ENCODE measurements at regions not wholly inside any gene's neighbourhood (a gene's known extent, or its start where the extent isn't known, plus 50 kb on each side); places are given as distances from the start of the nearest gene placed in this dataset.
"Not testable (repeated sequence)": the region's sequence is repeated elsewhere in the genome, so short reads cannot be mapped to it uniquely, and the experiment has no call there.

DNA sequence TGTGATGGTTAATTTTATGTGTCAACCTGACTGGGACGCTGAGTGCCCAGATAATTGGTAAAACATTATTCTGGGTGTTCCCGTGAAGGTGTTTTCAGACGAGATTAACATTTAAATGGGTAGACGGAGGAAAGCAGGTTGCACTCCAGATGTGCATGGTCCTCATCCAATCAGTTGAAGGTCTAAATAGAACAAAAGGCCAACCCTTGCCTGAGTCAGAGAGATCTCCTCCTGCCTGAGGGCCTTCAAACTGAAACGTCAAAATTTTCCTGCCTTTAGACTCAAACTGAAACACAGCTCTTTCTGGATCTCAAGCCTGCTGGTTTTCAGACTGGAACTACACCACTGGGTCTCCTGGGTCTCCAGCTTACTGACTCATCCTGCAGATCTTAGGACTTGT is 73.5 kb downstream of the NPIPA8 start:
- DNase-seq: not testable (repeated sequence)

DNA sequence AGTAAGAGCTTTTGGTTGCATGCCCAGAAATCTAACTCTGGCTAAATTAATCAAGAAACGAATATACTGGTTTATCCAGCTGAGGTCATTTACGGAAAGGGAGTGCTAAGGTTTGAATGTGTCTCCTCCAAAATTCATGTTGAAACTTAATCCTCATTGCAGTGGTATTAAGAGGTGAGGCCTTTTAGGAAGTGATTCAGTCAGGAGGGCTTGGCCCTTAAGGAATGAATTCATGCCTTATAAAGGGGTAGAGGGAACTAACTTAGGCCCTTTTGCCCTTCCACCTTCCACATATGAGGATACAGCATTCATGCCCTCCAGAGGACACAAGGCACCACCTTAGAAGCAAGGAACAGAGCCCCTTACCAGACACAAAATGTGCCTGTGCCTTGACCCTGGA is 74.7 kb downstream of the NPIPA8 start:
- not testable (repeated sequence) for DNase-seq

DNA sequence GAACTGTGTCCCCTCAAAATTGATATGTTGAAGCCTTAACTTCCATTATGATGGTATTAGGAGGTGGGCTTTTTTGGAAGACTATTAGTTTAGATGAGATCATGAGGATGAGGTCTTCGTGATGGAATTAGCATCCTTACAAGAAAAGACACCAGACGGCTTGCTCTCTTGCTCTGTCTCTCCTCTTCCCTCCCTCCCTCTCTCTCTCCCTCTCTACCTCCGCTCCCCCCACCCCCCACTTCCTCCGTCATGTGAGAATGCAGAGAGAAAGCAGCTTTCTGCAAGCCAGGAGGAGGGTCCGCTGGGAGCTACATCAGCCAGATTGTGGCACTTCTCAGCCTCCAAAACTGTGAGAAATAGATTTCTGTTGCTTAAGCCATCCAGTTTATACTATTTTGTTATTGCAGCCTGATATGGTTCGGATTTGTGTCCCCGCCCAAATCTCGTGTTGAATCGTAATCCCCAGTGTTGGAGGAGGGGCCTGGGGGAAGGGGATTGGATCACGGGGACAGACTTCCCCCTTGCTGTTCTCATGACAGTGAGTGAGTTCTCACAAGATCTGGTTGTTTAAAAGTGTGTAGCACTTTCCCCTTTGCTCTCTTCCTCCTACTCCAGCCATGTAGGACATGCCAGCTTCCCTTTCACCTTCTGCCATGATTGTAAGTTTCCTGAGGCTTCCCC is 76.9 kb downstream of the NPIPA8 start:
- not testable (repeated sequence) for DNase-seq

DNA sequence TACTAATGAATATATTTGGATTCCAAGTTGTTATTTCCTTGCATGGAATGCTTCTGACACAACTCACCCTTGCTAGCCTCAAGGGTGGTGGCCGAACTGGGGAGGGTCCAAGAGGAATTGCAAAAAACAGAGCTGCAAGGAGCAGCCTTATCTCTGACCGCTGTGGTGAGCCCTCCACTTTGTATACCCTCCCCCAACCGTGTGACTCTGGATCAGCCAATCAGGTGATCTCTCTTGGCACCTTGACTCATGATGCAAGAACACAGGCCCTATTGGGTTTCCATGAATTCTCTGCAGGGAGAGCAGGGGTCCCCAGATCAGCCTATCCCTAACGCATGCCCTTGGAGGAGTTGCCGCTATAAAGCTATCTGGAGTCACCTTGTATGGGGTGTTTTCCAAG is 83.6 kb downstream of the NPIPA8 start:
- not testable (repeated sequence) for DNase-seq

DNA sequence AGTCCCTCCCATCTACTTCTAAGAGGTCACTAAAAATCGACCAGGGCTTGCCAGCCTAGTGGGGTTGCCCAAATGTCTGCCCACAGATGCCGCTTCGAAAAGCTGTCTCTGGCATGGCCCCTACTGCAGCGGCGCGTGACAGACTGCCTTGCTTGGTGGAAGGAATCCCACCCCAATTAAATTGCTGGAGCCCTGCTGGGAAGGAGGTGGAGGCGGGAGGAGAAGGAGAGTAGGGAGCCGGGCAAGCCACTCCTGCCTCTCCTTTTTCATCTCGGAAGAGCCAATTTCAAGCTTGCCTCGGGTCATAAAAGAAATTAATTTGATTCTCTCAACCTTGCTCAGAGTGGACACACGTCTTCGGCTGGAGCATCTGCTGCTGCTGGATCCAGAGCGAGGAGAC is 106.0 kb downstream of the NPIPA8 start:
- DNase-seq: not testable (repeated sequence)

DNA sequence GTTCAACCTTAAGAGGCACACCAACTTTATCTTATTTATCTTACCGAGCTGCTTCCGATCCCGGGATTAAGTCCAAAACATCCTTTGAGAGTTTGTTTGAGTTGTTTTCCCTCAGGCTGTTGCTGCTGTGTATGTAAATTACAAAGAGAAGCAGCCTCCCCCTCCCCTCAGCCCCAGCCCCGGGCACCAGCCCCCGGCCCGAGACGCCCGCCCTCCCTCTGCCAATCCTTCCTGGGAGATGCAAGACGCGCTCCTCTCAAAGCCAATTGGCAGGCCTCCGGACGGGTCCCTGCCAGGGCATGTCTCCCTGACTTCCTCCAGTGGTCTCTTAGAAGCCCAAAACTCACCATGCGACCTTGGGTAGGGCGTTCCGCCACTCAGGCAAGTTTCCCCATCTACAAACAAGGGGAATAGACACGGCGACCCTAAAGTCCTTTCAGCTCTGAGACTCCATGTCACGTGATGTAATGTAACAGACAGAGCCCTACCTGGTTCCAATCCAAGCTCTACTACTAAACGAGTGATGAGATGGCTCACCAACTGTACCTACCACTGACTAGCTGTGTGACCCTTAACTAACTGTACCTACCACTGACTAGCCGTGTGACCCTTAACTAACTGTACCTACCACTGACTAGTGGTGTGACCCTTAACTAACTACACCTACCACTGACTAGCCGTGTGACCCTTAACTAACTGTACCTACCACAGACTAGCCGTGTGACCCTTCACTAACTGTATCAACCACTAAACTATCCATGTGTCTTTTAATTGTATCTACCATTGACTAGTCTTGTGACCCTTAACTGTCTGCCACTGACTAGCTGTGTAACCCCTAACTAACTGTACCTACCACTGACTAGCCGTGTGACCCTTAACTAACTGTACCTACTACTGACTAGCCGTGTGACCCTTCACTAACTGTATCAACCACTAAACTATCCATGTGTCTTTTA is 114.2 kb downstream of the NPIPA8 start:
- DNase-seq: not testable (repeated sequence)

DNA sequence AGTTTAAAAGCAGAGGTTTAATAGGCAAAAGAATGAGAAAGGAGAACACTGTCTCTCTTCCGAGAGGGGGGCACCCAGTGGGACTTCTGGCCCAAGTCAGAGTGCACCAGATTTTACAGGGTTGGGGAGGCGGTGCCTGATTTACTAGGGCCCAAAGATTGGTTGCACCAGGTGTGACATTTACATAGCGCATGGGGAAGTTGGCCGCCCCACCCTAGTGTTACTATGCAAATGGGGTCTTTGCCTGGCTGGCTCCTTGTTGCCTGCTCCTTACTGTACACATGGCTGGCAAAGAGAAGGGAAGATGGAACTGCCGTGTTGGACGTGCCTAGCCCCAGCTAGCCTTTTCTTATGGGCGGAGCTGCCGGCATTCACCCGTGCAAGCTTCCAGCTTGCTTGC is 118.8 kb downstream of the NPIPA8 start:
- not testable (repeated sequence) for DNase-seq

DNA sequence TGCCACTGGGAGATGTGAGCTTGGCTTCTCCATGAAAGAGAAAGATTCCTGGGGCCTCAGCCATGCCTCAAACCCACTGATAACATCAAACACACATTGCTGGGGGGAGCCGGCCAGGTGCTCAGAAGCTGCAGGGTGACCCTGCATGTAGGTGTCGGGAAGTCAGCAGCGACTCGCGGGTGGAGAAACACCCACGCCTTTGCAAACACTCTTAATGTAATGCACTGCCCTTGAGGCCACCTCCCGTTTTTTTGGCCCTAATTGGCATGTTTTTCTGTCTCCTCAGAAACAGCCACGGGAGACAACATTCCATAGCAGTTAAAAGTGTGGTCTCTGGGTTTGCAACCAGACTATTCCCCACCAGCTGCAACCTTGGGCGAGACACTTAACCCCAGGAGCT is 119.7 kb downstream of the NPIPA8 start:
- not testable (repeated sequence) for DNase-seq

DNA sequence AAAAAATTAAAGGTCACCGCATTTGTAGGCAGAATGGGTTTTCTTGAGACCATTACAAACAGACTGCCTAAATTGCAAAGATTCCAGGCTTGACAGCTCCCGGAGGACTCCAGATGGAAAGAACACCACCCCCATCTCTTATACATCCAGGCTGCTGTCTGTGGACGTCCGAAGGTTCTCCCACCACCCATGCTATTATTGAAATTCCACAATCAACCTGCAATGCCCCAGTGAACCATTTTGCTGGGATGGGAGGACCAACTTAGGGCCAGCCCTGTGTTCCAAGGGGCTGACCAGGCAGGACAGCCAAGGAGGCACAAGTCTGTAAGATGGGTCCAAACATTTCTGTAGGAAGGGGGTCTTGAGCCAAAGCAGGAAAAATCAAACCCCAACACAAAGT is 122.7 kb downstream of the NPIPA8 start:
- not testable (repeated sequence) for DNase-seq

DNA sequence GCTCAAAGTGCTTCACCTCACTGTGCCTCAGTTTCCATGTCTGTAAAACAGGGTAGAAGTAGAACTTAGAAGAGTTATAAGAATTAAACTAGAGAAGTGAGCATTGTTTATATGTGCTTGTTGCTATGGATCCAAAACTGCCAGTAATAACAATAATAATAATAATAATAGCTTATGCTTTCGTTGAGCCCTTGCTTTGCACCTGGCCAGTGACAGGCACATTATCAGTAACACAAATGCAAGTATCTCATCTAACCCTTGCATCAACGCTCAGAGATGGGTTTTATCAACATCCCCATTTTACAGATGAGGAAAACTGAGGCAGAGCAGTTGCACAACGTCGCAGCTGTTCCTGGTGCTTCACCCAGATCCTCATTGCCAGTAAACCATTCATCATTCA is 125.0 kb downstream of the NPIPA8 start:
- not testable (repeated sequence) for DNase-seq

DNA sequence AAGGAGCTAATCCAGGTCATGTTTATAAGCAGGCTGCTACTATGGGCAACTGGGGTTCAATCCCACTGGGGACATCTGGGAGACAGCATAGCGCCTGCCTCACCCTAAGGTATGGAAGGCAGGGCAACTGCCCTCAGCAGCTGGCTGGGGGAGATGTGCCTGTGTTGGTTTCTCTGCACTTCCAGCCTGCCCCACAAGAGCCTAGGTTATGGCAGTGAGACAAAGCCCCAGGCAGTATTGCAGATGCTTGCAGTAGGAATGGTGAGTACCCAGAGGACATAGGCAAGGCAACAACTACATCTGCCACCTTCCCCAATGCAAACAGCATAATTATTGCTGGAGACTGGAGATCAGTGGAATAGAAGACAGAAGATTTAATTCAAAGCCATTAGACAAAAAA is 131.8 kb downstream of the NPIPA8 start:
- DNase-seq: not testable (repeated sequence)

DNA sequence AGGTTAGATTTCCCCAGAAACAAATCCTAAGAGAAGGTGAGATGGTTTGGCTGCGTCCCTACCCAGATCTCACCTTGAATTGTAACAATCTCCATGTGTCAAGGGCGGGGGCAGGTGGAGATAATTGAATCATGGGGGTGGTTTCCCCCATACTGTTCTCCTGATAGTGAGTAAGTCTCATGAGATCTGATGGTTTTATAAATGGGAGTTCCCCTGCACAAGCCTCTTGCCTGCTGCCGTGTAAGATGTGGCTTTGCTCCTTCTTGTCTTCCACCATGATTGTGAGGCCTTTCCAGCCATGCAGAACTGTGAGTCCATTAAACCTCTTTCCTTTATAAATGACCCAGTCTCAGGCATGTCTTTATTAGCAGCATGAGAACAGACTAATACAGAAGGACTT is 132.2 kb downstream of the NPIPA8 start:
- DNase-seq: not testable (repeated sequence)

DNA sequence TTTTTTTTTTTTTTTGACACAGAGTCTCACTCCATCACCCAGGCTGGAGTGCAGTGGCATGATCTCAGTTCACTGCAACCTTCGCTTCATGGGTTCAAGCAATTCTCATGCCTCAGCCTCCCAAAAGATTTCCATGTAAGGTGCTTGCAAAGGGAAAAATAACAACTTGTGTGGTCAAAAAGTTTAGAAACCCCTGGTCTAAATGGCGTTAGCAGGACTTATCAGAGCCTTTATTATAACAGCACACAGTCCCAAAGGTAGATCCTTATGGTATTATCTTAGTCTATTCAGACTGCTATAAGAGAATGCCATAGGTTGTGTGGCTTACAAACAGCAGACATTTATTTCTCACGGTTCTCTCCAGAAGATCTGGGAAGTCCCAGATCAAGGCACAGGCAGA is 135.0 kb downstream of the NPIPA8 start:
- not testable (repeated sequence) for DNase-seq

DNA sequence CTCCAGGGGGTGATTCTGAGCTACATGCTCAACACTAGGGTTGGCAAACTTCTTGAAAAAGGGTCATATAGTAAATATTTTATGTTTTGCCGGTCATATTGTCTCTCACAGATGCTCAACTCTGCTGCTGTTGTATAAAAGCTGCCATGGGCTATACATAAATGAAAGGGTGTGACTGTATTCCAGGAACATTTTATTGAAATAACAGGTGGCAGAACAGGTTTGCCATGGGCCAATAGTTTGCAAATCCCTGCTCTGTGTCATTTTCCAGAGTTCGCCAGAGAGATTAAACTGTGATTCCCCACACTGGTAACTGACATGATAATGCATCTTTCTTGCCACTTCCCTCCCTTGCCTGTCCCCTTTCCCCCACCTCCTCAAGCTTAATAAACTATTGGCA is 144.1 kb downstream of the NPIPA8 start:
- DNase-seq: not testable (repeated sequence)

DNA sequence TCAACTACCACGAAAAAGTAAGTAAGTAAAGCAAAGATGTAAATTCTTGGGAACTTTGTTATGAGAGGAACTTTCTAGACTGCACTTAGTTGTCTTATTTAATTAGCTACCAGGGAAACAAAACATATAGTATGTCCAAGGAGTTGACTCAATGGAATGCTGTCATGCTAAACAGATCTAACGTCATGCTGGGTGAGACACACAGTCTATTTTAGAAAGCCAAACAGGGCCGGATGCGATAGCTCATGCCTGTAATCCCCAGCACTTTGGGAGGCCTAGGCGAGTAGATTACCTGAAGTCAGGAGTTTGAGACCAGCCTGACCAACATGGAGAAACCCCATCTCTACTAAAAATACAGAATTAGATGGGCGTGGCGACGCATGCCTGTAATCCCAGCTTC is 146.4 kb downstream of the NPIPA8 start:
- not testable (repeated sequence) for DNase-seq

DNA sequence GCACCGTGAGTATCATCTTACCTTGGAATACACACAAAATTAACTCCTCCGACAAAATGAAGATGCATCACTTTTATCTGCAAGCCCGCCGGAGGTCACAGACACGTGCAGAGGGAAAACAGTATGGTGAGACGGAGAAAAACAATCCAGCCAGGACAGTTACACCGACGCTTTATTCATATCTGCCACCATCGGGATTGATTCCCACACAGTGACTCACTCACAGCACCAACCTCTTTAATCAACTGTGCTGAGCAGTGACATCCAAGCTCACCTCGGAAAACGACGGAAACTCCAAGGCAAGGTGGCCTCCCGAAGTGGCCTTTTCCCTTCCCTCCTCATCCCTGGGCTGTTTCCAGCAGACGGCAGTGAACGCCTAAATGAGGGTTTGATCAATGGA is 151.8 kb downstream of the NPIPA8 start:
- DNase-seq: not testable (repeated sequence)

DNA sequence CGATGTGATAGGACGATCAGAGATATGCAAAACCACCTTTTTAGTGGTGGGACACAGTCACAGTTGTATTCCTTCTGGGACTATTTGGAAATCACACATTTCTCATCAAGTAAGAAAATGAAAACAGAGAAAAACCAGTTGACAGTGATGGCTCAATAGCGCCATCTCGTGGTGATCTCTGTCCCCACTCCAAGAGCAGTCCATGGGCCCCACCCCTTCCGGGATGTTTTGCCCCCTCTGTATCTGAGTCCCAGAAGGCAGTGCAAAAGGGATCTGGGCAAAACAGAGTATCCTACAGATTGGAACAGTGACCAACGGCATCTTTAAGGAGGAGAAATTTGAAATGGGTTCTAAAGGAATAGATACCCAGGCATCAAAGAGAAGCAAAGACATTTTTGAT is 155.5 kb downstream of the NPIPA8 start:
- not testable (repeated sequence) for DNase-seq

DNA sequence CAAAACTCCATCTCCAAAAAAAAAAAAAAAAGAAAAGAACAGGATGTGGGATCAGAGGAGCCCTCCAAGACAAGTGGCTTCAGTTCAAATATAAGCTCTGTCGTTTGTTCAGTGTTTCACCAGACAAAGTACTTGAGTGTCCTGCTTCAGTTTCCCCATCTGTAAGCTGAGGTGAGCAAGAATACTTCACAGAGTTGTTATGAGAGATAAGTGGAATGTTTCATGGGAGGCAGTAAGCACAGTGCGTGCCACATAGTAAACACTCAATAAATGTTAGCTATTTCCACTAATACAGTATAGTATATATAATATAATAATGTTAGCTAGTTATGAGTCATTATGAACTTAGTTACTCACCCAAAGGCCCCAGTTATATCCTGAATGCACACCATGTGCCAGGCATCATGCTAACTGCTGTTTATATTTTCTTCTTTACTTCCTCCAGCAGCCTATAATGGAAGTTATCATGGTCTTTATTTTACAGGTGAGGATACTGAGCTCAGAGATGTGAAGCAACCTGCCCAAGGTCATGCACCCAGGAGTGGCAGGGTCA is 162.5 kb downstream of the NPIPA8 start:
- DNase-seq: not testable (repeated sequence)

DNA sequence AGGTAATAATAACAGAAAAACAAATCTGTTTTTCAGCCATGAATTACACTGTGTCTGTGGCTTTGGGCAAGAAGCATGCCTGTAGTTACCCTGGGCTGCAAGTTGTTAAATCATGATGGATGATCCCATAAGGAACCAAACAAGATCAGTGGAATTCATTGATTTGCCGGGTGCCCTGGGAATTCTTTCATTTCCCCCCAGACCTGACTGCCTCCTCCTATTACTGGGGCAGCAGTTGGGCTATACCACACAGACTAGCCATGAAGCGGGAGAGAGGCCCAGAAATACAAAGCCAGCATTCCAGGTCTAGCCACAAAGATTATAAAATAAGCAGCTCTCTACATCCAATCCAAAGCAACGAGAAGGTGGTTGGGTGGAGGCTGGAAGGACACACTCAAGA is 174.2 kb downstream of the NPIPA8 start:
- DNase-seq: not testable (repeated sequence)

DNA sequence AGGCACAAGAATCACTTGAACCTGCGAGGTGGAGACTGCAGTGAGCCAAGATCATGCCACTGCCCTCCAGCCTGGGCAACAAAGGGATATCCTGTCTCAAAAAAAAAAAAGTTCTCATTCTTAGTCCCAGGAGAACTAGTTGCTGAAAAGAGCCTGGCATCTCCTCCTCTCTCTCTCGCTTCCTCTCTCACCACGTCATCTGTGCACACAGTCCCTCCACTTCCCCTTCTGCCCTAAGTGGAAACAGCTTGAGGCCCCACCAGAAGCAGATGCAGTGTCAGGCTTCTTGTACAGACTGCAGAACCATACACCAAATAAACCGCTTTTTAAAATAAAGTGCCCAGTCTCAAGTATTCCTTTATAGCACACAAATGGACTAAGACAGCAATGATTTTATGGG is 175.3 kb downstream of the NPIPA8 start:
- DNase-seq: not testable (repeated sequence)

DNA sequence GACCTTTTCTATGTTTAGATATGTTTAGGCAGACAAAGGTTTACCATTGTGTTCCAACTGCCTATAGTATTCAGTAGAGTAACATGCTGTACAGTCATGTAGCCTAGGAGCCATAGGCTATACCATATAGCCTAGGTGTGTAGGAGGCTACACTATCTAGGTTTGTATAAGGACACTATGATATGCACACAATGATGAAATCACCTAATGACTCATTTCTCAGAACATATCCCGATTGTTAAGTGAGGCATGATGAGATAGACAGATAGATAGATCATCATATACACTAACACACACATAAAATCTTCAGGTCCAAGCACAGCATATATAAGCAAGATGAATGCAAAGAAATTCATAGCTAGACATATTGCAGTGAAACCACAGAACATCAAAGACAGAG is 177.4 kb downstream of the NPIPA8 start:
- not testable (repeated sequence) for DNase-seq

DNA sequence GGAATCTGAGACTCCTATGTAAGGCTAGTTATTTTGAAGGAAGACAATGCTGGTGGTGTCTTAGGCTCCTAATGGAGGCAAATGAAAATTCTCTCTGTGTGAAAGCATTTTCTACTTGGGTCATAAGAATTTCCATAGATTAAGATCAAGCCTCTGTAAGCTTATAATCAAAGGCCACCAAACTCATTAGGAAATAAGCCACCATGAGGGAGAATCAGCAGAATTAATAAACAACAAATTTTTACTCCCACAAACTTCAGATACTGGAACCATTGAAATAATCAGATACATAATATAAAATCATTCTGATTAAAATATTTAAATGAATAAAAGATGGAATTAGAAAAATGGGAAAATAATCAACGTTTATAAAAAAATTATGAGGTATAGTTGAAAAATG is 178.7 kb downstream of the NPIPA8 start:
- DNase-seq: not testable (repeated sequence)

DNA sequence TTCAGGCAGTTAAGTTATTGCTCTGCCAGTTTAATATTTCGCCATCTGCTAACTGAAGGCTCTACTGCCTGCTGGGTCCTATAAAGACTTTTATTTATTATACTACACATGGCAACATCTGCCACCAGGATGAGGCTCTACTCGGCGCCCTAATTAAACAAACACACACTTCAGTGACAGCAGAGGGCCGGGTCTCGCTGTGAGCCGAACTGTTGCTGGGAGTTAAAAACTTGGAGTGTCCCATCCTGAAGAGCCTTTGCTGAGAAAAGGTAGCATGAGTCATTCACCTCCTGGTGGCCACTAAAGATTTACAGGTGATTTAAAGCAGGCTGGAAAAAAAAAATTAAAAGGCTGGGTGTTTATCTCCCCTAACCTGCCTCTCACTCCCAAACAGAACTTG is 183.7 kb downstream of the NPIPA8 start:
- not testable (repeated sequence) for DNase-seq

DNA sequence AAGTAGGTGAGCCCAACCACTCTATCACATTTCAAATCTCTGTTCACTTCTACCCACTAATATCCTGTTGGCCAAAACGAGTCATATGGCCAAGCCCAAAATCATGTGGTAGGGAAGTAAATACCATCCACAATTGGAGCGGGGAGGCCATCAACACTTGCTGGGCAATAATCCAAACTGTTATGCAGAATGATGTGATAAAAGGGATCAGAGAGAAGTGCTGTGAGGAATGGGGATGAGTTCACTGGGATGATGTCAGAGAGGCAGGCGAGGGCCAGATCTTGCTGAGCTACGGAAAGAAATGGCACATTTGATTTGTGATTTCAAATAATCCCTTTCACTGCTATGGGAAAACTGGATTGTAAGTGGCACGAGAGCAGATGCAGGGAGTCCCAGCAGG is 188.4 kb downstream of the NPIPA8 start:
- not testable (repeated sequence) for DNase-seq
